Panc1 (cell line): ENCODE measurements at regions not wholly inside any gene's neighbourhood (a gene's known extent, or its start where the extent isn't known, plus 50 kb on each side); places are given as distances from the start of the nearest gene placed in this dataset.

Experiments used
- ATAC-seq: fragments of 200-7000 bp; cut with Tn5 transposase; 2 replicates; pipeline ENCODE4 v1.9.1; 2020; ENCODE audit warnings: mild to moderate bottlenecking, moderate library complexity
- BruUV-seq: library from RNA; stranded (reverse); fragments of 400-500 nt; replicated peaks from 2 replicates; lab custom pipeline; 2021; lab: Mats Ljungman, UMichigan
- CTCF ChIA-PET: fragments of 300-600 bp; sonication (Branson Sonifier 250); formaldehyde crosslinking; loops from one replicate; lab custom pipeline; 2022; ENCODE audit warnings: antibody characterized with exemption; lab: Charles Lee
- POLR2A ChIA-PET: fragments of 300-600 bp; sonication (Branson Sonifier 250); formaldehyde crosslinking; loops from one replicate; lab custom pipeline; 2022; ENCODE audit warnings: antibody characterized with exemption; lab: Charles Lee
- DNase-seq: peaks from one replicate; pipeline ENCODE4 v3.0.0-alpha.2; 2010; ENCODE audit warnings: low read depth, low spot score
- H3K27ac ChIP-seq: 2 replicates; pipeline ENCODE4 v1.5.1; 2011; ENCODE audit warnings: mild to moderate bottlenecking, low read length, inconsistent platforms
- H3K27me3 ChIP-seq: fragments of 200-500 bp; sonication (Bioruptor generic); 2 replicates; pipeline ENCODE4 v1.6.0; 2014; ENCODE audit warnings: low read length, inconsistent platforms; ENCODE audit not compliant: control insufficient read depth, insufficient read depth
- H3K36me3 ChIP-seq: fragments of 200-500 bp; sonication (Bioruptor generic); 2 replicates; pipeline ENCODE4 v1.5.1; 2014; ENCODE audit warnings: inconsistent platforms, mild to moderate bottlenecking, low read length, moderate library complexity; ENCODE audit not compliant: control insufficient read depth, insufficient read depth
- H3K4me1 ChIP-seq: 2 replicates; pipeline ENCODE4 v1.5.1; 2011; ENCODE audit warnings: inconsistent platforms, mild to moderate bottlenecking, low read length, moderate library complexity; ENCODE audit not compliant: control insufficient read depth, insufficient read depth
- H3K4me3 ChIP-seq, 2 experiments: 2 replicates each; pipeline ENCODE4 v1.5.1; 2011 to 2012; ENCODE audit warnings: low read depth in 2 of 2, low read length in 2 of 2, mild to moderate bottlenecking in 2 of 2, inconsistent platforms in 1 of 2, moderate library complexity in 1 of 2
- H3K9me3 ChIP-seq: fragments of 200-500 bp; sonication (Bioruptor generic); 2 replicates; pipeline ENCODE4 v1.5.1; 2014; ENCODE audit warnings: low read depth, mild to moderate bottlenecking, inconsistent platforms, low read length, moderate library complexity; ENCODE audit not compliant: control insufficient read depth, insufficient read depth
- CTCF ChIP-seq: fragments of 450-650 bp; IDR thresholded peaks from 2 replicates; pipeline ENCODE4 v1.5.1; 2017; ENCODE audit warnings: mild to moderate bottlenecking
- POLR2AphosphoS5 ChIP-seq: IDR thresholded peaks from 2 replicates; pipeline ENCODE4 v1.6.1; 2012; ENCODE audit warnings: mild to moderate bottlenecking, low read depth, low read length, moderate library complexity
- REST ChIP-seq, 2 experiments: IDR thresholded peaks; 2 replicates each; pipeline ENCODE4 v1.6.1; 2011 to 2012; ENCODE audit warnings: low read depth in 2 of 2, control low read depth in 1 of 2, low read length in 1 of 2, mild to moderate bottlenecking in 1 of 2, moderate library complexity in 1 of 2; ENCODE audit not compliant: insufficient read depth in 1 of 2
- SIN3A ChIP-seq: IDR thresholded peaks from 2 replicates; pipeline ENCODE4 v1.6.1; 2012; ENCODE audit warnings: low read depth, mild to moderate bottlenecking, low read length, moderate library complexity, borderline replicate concordance; ENCODE audit not compliant: insufficient read depth
- TCF7L2 ChIP-seq: IDR thresholded peaks from 2 replicates; pipeline ENCODE4 v1.6.1; 2011; ENCODE audit warnings: mild to moderate bottlenecking, low read depth, low read length, inconsistent platforms
- in situ Hi-C: cut with HindIII; loops from 2 replicates; pipeline ENCODE4 v1.10.0; 2016; ENCODE audit warnings: low sequenced_read_pairs, low pct_unique_long_range_greater_than_20kb
- intact Hi-C: fragments of 100-400 bp; cut with micrococcal nuclease; formaldehyde crosslinking; loops from one replicate; pipeline ENCODE4 v1.10.0; 2022; ENCODE audit not compliant: unreplicated experiment

- POLR2A ChIA-PET, result no interaction called here
- Histone ChIP-seq H3K27ac (no peak overlapping the region), H3K27me3 (no peaks in the 10 kb centered on the region), H3K4me3 (no peak overlapping the region), H3K4me1 (no peaks in the 10 kb centered on the region), H3K36me3 (no peaks in the 10 kb centered on the region), H3K9me3 (no peaks in the 10 kb centered on the region)
- BruUV-seq, result no TSS peak
- TF ChIP-seq TCF7L2, result no peak
- no peak for TF ChIP-seq REST (IDR thresholded peaks at IDR 0.05; ENCODE audit: insufficient read depth in 1 of 2, low read depth in 2 of 2, low read length in 1 of 2)
- no peak for TF ChIP-seq SIN3A
- TF ChIP-seq CTCF, result no peak
- DNase-seq (no peak), ATAC-seq (no peak)
- in situ Hi-C loops (no loop called here), intact Hi-C loops (no loop called here)
- CTCF ChIA-PET, result no interaction called here
These were observed 86.3 kb upstream of the IER5L start for GRCh38 chr9:129264388-129264787.

GRCh38 chr9:129263836-129264235, 85.8 kb upstream of the IER5L start:
- ChIA-PET CTCF (no interaction called here), POLR2A (no interaction called here)
- TF ChIP-seq TCF7L2 (no peak), POLR2AphosphoS5 (no peak), REST (IDR thresholded peaks at IDR 0.05; ENCODE audit: insufficient read depth in 1 of 2, low read depth in 2 of 2, low read length in 1 of 2) (no peak), CTCF (no peak), SIN3A (no peak)
- no peaks in the 10 kb centered on the region for H3K4me1 ChIP-seq
- no peak overlapping the region for H3K4me3 ChIP-seq
- no peaks in the 10 kb centered on the region for H3K27me3 ChIP-seq
- no TSS peak for BruUV-seq
- no peaks in the 10 kb centered on the region for H3K9me3 ChIP-seq
- intact Hi-C loops (no loop called here), in situ Hi-C loops (no loop called here)
- no peak for DNase-seq
- ATAC-seq, result no peak
- no peaks in the 10 kb centered on the region for H3K36me3 ChIP-seq
- no peak overlapping the region for H3K27ac ChIP-seq
